RWPE2 (cell line): ENCODE measurements at regions not wholly inside any gene's neighbourhood (a gene's known extent, or its start where the extent isn't known, plus 50 kb on each side); places are given as distances from the start of the nearest gene placed in this dataset.

Experiments used
- ATAC-seq: fragments of 200-7000 bp; cut with Tn5 transposase; 3 replicates; pipeline ENCODE4 v1.9.1; 2021; ENCODE audit warnings: low read depth
- DNase-seq: peaks from one replicate; pipeline ENCODE4 v3.0.0-alpha.2; 2020; ENCODE audit warnings: low spot score
- H3K27ac ChIP-seq: fragments of 450-650 bp; 2 replicates; pipeline ENCODE4 v1.5.1; 2017; ENCODE audit warnings: mild to moderate bottlenecking; ENCODE audit not compliant: poor library complexity, severe bottlenecking
- H3K27me3 ChIP-seq: fragments of 250-450 bp; sonication (Bioruptor Pico); 2 replicates; pipeline ENCODE4 v1.5.1; 2021; ENCODE audit warnings: mild to moderate bottlenecking, moderate library complexity; ENCODE audit not compliant: insufficient read depth, poor library complexity, severe bottlenecking
- H3K36me3 ChIP-seq: fragments of 250-450 bp; sonication (Bioruptor Pico); 2 replicates; pipeline ENCODE4 v1.5.1; 2020; ENCODE audit warnings: low read depth, mild to moderate bottlenecking, moderate library complexity
- H3K4me1 ChIP-seq: fragments of 250-450 bp; sonication (Bioruptor Pico); 2 replicates; pipeline ENCODE4 v1.5.1; 2021; ENCODE audit warnings: mild to moderate bottlenecking, moderate library complexity; ENCODE audit not compliant: insufficient read depth, poor library complexity, severe bottlenecking
- H3K4me3 ChIP-seq: fragments of 250-450 bp; sonication (Bioruptor Pico); 2 replicates; pipeline ENCODE4 v1.5.1; 2021; ENCODE audit warnings: mild to moderate bottlenecking, moderate library complexity; ENCODE audit not compliant: severe bottlenecking
- H3K9me3 ChIP-seq: fragments of 250-450 bp; sonication (Bioruptor Pico); 2 replicates; pipeline ENCODE4 v1.5.1; 2021; ENCODE audit warnings: mild to moderate bottlenecking, moderate library complexity; ENCODE audit not compliant: severe bottlenecking
- CTCF ChIP-seq: fragments of 450-650 bp; IDR thresholded peaks from one replicate; pipeline ENCODE4 v1.5.1; 2017; ENCODE audit warnings: mild to moderate bottlenecking, moderate library complexity; ENCODE audit not compliant: poor library complexity, severe bottlenecking

- Histone ChIP-seq H3K4me3 (no peak overlapping the region), H3K9me3 (peaks cover 1% of the 10 kb centered on the region), H3K36me3 (no peaks in the 10 kb centered on the region), H3K4me1 (peaks cover 23% of the 10 kb centered on the region), H3K27ac (no peak overlapping the region), H3K27me3 (no peaks in the 10 kb centered on the region)
- ATAC-seq (no peak), DNase-seq (no peak)
- TF ChIP-seq CTCF, result no peak
These were observed 196.6 kb downstream of the CYP26B1 start for GRCh38 chr2:71951083-71951468.

- no peaks in the 10 kb centered on the region for H3K9me3 ChIP-seq
- H3K4me3 ChIP-seq, result no peak overlapping the region
- H3K27me3 ChIP-seq, result no peaks in the 10 kb centered on the region
- no peak overlapping the region for H3K27ac ChIP-seq
- no peaks in the 10 kb centered on the region for H3K36me3 ChIP-seq
- DNase-seq (no peak), ATAC-seq (no peak)
- no peak for TF ChIP-seq CTCF
- H3K4me1 ChIP-seq, result peaks cover 23% of the 10 kb centered on the region
These were observed 197.2 kb downstream of the CYP26B1 start for GRCh38 chr2:71950256-71951082.

GRCh38 chr2:71949537-71949798 lies 198.2 kb downstream of the CYP26B1 start:
- Histone ChIP-seq H3K9me3 (no peaks in the 10 kb centered on the region), H3K27me3 (no peaks in the 10 kb centered on the region), H3K4me3 (no peak overlapping the region), H3K27ac (no peak overlapping the region), H3K4me1 (peaks cover 23% of the 10 kb centered on the region), H3K36me3 (no peaks in the 10 kb centered on the region)
- no peak for ATAC-seq
- DNase-seq, result no peak
- no peak for TF ChIP-seq CTCF

GRCh38 chr2:71948781-71949536 lies 198.7 kb downstream of the CYP26B1 start:
- no peak for DNase-seq
- Histone ChIP-seq H3K27me3 (no peaks in the 10 kb centered on the region), H3K4me3 (no peak overlapping the region), H3K9me3 (no peaks in the 10 kb centered on the region), H3K4me1 (peaks cover 23% of the 10 kb centered on the region), H3K27ac (no peak overlapping the region), H3K36me3 (no peaks in the 10 kb centered on the region)
- no peak for TF ChIP-seq CTCF
- ATAC-seq, result no peak

GRCh38 chr2:71947809-71948208 lies 199.9 kb downstream of the CYP26B1 start:
- Histone ChIP-seq H3K9me3 (no peaks in the 10 kb centered on the region), H3K36me3 (no peaks in the 10 kb centered on the region), H3K4me1 (peaks cover 20% of the 10 kb centered on the region), H3K27me3 (no peaks in the 10 kb centered on the region), H3K4me3 (no peak overlapping the region), H3K27ac (no peak overlapping the region)
- no peak for TF ChIP-seq CTCF
- no peak for ATAC-seq
- DNase-seq, result no peak
